22Rv1 (cell line): ENCODE measurements at regions not wholly inside any gene's neighbourhood (a gene's known extent, or its start where the extent isn't known, plus 50 kb on each side); places are given as distances from the start of the nearest gene placed in this dataset.

Experiments
- H3K27ac ChIP-seq: fragments of 450-650 bp; 2 replicates; pipeline ENCODE4 v1.5.1; 2017
- CTCF ChIP-seq: fragments of 450-650 bp; IDR thresholded peaks from 2 replicates; pipeline ENCODE4 v1.5.1; 2017; ENCODE audit warnings: mild to moderate bottlenecking
- ZFX ChIP-seq: fragments of 450-650 bp; IDR thresholded peaks from 2 replicates; pipeline ENCODE4 v1.6.1; 2017; ENCODE audit warnings: antibody characterized with exemption, borderline replicate concordance

- no peak for TF ChIP-seq CTCF
- no peak for TF ChIP-seq ZFX
- H3K27ac ChIP-seq, result no peak overlapping the region
Measured at GRCh38 chr18:26703170-26703930, 155.0 kb upstream of the KCTD1 start.

- TF ChIP-seq ZFX (no peak), CTCF (no peak)
- H3K27ac ChIP-seq, result no peak overlapping the region
Measured at GRCh38 chr18:26702086-26702485, 153.7 kb upstream of the KCTD1 start.

- no peak overlapping the region for H3K27ac ChIP-seq
- TF ChIP-seq CTCF (no peak), ZFX (no peak)
Measured at GRCh38 chr18:26700728-26701127, 152.4 kb upstream of the KCTD1 start.

- H3K27ac ChIP-seq, result peak overlapping the region; percentile 24
- TF ChIP-seq ZFX (no peak), CTCF (no peak)
Measured at GRCh38 chr18:26700201-26700600, 151.8 kb upstream of the KCTD1 start.

DNA sequence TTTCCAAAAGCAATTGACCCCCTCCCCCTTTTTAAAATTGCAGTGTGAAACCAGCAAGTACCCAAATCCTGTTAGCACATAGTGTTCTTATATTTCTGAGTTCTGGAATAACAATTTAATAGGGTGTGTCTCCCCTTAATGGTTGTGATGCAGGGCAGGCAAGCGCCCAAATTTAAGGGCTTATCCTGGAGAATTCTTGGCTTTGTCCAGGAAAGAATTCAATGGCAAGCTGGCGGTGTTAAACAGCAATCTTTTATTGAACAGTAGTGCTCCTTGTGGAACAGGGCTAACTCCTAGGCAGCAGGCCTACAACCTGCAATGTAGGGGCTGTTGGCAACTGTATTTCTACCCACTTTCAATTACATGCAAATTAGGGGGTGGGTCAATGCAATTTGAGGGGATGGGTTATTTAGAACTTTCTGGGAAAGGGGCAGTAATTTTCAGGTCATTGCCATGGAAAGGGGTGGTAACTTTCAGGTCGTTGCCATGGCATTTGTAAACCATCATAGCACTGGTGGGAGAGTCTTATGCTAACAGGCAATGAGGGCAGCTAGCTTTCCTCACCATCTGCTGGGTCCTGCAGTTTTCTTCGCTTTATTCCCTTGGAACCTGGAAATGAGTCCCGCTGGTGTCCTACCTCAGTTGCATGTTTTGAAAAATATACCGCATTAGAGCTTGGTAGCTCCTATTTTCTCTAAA, 149.0 kb upstream of the KCTD1 start:
- TF ChIP-seq CTCF (no peak), ZFX (no peak)
- H3K27ac ChIP-seq, result no peak overlapping the region

GRCh38 chr18:26696786-26697185, 148.4 kb upstream of the KCTD1 start:
- TF ChIP-seq ZFX (no peak), CTCF (no peak)
- H3K27ac ChIP-seq, result no peak overlapping the region

- no peak overlapping the region for H3K27ac ChIP-seq
- TF ChIP-seq CTCF (no peak), ZFX (no peak)
Measured at GRCh38 chr18:26696308-26696707, 148.0 kb upstream of the KCTD1 start.
